ENCODE measurements at regions not wholly inside any gene's neighbourhood (a gene's known extent, or its start where the extent isn't known, plus 50 kb on each side); places are given as distances from the start of the nearest gene placed in this dataset.

DNA sequence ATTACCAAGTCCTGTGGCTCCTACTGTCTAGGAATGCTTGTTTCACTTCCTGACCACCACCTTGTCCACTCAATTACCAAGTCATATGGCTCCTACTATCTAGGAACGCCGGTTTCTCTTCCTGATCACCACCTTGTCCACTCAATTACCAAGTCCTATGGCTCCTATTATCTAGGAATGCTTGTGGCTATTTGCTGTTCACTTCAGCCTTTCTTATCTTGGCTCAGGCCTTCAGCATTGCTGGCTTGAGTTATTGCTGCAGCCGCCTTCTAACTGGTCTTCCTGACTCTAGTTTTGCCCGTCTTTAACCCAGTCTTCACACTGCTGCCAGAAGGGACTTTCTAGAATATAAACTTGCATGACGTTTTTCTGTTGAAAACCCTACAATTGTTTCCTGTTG is 82.5 kb upstream of the GAREM1 start:
- no peaks in the 10 kb centered on the region for H3K9me3 ChIP-seq (replicated peaks; ENCODE audit: control insufficient read depth, insufficient read depth, low read length)
- TF ChIP-seq MYC (IDR thresholded peaks at IDR 0.05; ENCODE audit: low read depth, low read length), result no peak
- no peak for TF ChIP-seq GATA2 (IDR thresholded peaks at IDR 0.05; ENCODE audit: insufficient read depth, insufficient read length, low read depth, low read length)
- TF ChIP-seq FOS (IDR thresholded peaks at IDR 0.05; ENCODE audit: borderline replicate concordance, insufficient read depth, low read length), result no peak
- TF ChIP-seq EZH2 (IDR thresholded peaks at IDR 0.05; ENCODE audit: borderline replicate concordance, low read depth, low read length, severe bottlenecking), result no peak
- TF ChIP-seq POLR2AphosphoS5 (IDR thresholded peaks at IDR 0.05; ENCODE audit: insufficient read depth, low read depth, low read length), result no peak
- TF ChIP-seq, protein P1, sequence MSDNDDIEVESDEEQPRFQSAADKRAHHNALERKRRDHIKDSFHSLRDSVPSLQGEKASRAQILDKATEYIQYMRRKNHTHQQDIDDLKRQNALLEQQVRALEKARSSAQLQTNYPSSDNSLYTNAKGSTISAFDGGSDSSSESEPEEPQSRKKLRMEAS (IDR thresholded peaks at IDR 0.05; ENCODE audit: insufficient read depth, insufficient read length), result no peak
- TF ChIP-seq, protein P2, sequence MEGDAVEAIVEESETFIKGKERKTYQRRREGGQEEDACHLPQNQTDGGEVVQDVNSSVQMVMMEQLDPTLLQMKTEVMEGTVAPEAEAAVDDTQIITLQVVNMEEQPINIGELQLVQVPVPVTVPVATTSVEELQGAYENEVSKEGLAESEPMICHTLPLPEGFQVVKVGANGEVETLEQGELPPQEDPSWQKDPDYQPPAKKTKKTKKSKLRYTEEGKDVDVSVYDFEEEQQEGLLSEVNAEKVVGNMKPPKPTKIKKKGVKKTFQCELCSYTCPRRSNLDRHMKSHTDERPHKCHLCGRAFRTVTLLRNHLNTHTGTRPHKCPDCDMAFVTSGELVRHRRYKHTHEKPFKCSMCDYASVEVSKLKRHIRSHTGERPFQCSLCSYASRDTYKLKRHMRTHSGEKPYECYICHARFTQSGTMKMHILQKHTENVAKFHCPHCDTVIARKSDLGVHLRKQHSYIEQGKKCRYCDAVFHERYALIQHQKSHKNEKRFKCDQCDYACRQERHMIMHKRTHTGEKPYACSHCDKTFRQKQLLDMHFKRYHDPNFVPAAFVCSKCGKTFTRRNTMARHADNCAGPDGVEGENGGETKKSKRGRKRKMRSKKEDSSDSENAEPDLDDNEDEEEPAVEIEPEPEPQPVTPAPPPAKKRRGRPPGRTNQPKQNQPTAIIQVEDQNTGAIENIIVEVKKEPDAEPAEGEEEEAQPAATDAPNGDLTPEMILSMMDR (IDR thresholded peaks at IDR 0.05; ENCODE audit: extremely low read depth in 1 of 2, insufficient read depth in 1 of 2, low read depth in 1 of 2, low read length in 2 of 2), result no peak
- no peak for TF ChIP-seq POLR2A (IDR thresholded peaks at IDR 0.05; ENCODE audit: low read depth, low read length)
- TF ChIP-seq JUN (IDR thresholded peaks at IDR 0.05; ENCODE audit: borderline replicate concordance, insufficient read depth, insufficient read length, low read depth), result no peak
- POLR2A ChIA-PET, result no interaction called here
- no peaks in the 10 kb centered on the region for H3K4me1 ChIP-seq (ENCODE audit: control insufficient read depth, extremely low read depth, insufficient read depth, low read length)
- intact Hi-C loops (cut with micrococcal nuclease), result no loop called here
- no peak overlapping the region for H3K9ac ChIP-seq (replicated peaks; ENCODE audit: extremely low read depth, insufficient read depth, low read length)
- no peak overlapping the region for H3K27ac ChIP-seq (ENCODE audit: insufficient read depth, low read depth, low read length)
- no peak overlapping the region for H2AFZ ChIP-seq (ENCODE audit: low read depth, low read length)
- H3K4me3 ChIP-seq (replicated peaks in 1 of 3; ENCODE audit: insufficient read depth in 1 of 3, low read depth in 1 of 3, low read length in 3 of 3), result no peak overlapping the region
- FAIRE-seq (no peak), DNase-seq (ENCODE audit: low read depth, low spot score) (no peak)
- peaks cover 2 to 5% of the 10 kb centered on the region in 2 experiments for H3K27me3 ChIP-seq (ENCODE audit: control insufficient read depth in 2 of 2, insufficient read depth in 2 of 2, low read length in 2 of 2)
- no peaks in the 10 kb centered on the region for H3K36me3 ChIP-seq (ENCODE audit: control insufficient read depth in 2 of 2, extremely low read depth in 1 of 2, insufficient read depth in 2 of 2, low read length in 2 of 2)
- CTCF ChIA-PET, result interaction anchor here (1.1 to 10.5 kb wide), 11 partner anchors 9 to 402 kb away, joined by 3 to 304 read pairs (median 7); partner anchors contain the start of gene GAREM1
- H3K79me2 ChIP-seq (ENCODE audit: control insufficient read depth, insufficient read depth, low read length), result no peaks in the 10 kb centered on the region
- H3K9me1 ChIP-seq (replicated peaks; ENCODE audit: control insufficient read depth, extremely low read depth, insufficient read depth, low read length), result no peaks in the 10 kb centered on the region
- dilution Hi-C loops (cut with MboI; ENCODE audit: extremely low pct_ligation_motif_present, low sequenced_read_pairs), result no loop called here
- H3K4me2 ChIP-seq (ENCODE audit: insufficient read depth, low read length), result no peak overlapping the region
- no TSS peak for BruUV-seq (replicated peaks)
- H4K20me1 ChIP-seq (replicated peaks; ENCODE audit: control insufficient read depth, extremely low read depth, insufficient read depth, low read length), result no peaks in the 10 kb centered on the region

Data from endothelial cell of umbilical vein (primary cell).